Mucosa of descending colon (tissue), 3 donors: ENCODE measurements at regions not wholly inside any gene's neighbourhood (a gene's known extent, or its start where the extent isn't known, plus 50 kb on each side); places are given as distances from the start of the nearest gene placed in this dataset.

Experiments
- ATAC-seq: fragments of 200-7000 bp; cut with Tn5 transposase; one replicate; pipeline ENCODE4 v1.9.1; 2020; ENCODE audit warnings: mild to moderate bottlenecking, moderate library complexity
- DNase-seq, 3 donors: peaks; one replicate each; pipeline ENCODE4 v3.0.0-alpha.2; 2020
- H3K36me3 ChIP-seq: fragments of 200-600 bp; one replicate; pipeline ENCODE4 v1.8.0; 2021; ENCODE audit warnings: low read depth, mild to moderate bottlenecking
- H3K4me1 ChIP-seq: fragments of 200-600 bp; one replicate; pipeline ENCODE4 v1.8.0; 2021; ENCODE audit warnings: low read depth, mild to moderate bottlenecking
- H3K4me3 ChIP-seq: fragments of 200-600 bp; one replicate; pipeline ENCODE4 v1.8.0; 2021; ENCODE audit warnings: mild to moderate bottlenecking
- H3K9me3 ChIP-seq: fragments of 200-600 bp; one replicate; pipeline ENCODE4 v1.8.0; 2021; ENCODE audit warnings: mild to moderate bottlenecking
- CTCF ChIP-seq: fragments of 200-600 bp; IDR thresholded peaks from one replicate; pipeline ENCODE4 v1.8.0; 2022; ENCODE audit warnings: antibody characterized with exemption, mild to moderate bottlenecking
- intact Hi-C, 2 donors: fragments of 100-400 bp; cut with DNase I in 1 of 2; cut with micrococcal nuclease in 1 of 2; formaldehyde crosslinking; loops; one replicate each; pipeline versions ENCODE4 v1.11.0 to v1.11.1; 2022; cut with DNase I, micrococcal nuclease
- donor health status: DM: no; HTN: no; CAD: no; lungs with moderate emphysema.
- donor health status: DM: no; HTN: no; CAD: no.
- donor health status: DM: no; HTN: yes; CAD: no.

GRCh38 chr2:204219196-204219595 is 282.6 kb downstream of the ICOS start:
- Histone ChIP-seq H3K4me1 (no peaks in the 10 kb centered on the region), H3K4me3 (no peak overlapping the region), H3K9me3 (no peaks in the 10 kb centered on the region), H3K36me3 (no peaks in the 10 kb centered on the region)
- ATAC-seq = no peak
- no peak for DNase-seq
- TF ChIP-seq CTCF = no peak
- intact Hi-C loops = no loop called here

GRCh38 chr2:204220896-204221295 is 284.3 kb downstream of the ICOS start:
- no peak for TF ChIP-seq CTCF
- no peaks in the 10 kb centered on the region for H3K36me3 ChIP-seq
- H3K9me3 ChIP-seq = no peaks in the 10 kb centered on the region
- H3K4me1 ChIP-seq = peaks cover 3% of the 10 kb centered on the region
- H3K4me3 ChIP-seq = no peak overlapping the region
- no peak for ATAC-seq
- DNase-seq = no peak
- intact Hi-C loops = no loop called here

GRCh38 chr2:204223046-204223445 is 286.5 kb downstream of the ICOS start:
- TF ChIP-seq CTCF = no peak
- Histone ChIP-seq H3K9me3 (no peaks in the 10 kb centered on the region), H3K4me1 (peaks cover 4% of the 10 kb centered on the region), H3K4me3 (no peak overlapping the region), H3K36me3 (no peaks in the 10 kb centered on the region)
- intact Hi-C loops = no loop called here
- no peak for DNase-seq
- ATAC-seq = no peak

- intact Hi-C loops = no loop called here
- H3K36me3 ChIP-seq = no peaks in the 10 kb centered on the region
- DNase-seq (peak in 1 of 3 donors; percentile 38), ATAC-seq (no peak)
- TF ChIP-seq CTCF = no peak
- no peak overlapping the region for H3K4me3 ChIP-seq
- no peaks in the 10 kb centered on the region for H3K9me3 ChIP-seq
- H3K4me1 ChIP-seq = peaks cover 4% of the 10 kb centered on the region
These were observed 287.0 kb downstream of the ICOS start for GRCh38 chr2:204223544-204223943.

- intact Hi-C loops = no loop called here
- no peaks in the 10 kb centered on the region for H3K36me3 ChIP-seq
- DNase-seq = no peak
- H3K9me3 ChIP-seq = no peaks in the 10 kb centered on the region
- TF ChIP-seq CTCF = no peak
- peak; percentile 80 for ATAC-seq
- no peak overlapping the region for H3K4me3 ChIP-seq
- H3K4me1 ChIP-seq = peaks cover 4% of the 10 kb centered on the region
These were observed 289.1 kb downstream of the ICOS start for GRCh38 chr2:204225671-204226073.

GRCh38 chr2:204226305-204226880 is 289.8 kb downstream of the ICOS start:
- no peaks in the 10 kb centered on the region for H3K9me3 ChIP-seq
- intact Hi-C loops = no loop called here
- peak; percentile 48 for ATAC-seq
- TF ChIP-seq CTCF = no peak
- no peaks in the 10 kb centered on the region for H3K36me3 ChIP-seq
- H3K4me1 ChIP-seq = peaks cover 4% of the 10 kb centered on the region
- no peak for DNase-seq
- no peak overlapping the region for H3K4me3 ChIP-seq
